GM20000 (cell line): ENCODE measurements at regions not wholly inside any gene's neighbourhood (a gene's known extent, or its start where the extent isn't known, plus 50 kb on each side); places are given as distances from the start of the nearest gene placed in this dataset.

Experiments used
- DNase-seq: peaks from one replicate; pipeline ENCODE4 v3.0.0; 2012; ENCODE audit warnings: low spot score
- CTCF ChIP-seq: IDR thresholded peaks from 2 replicates; pipeline ENCODE4 v1.5.1; 2012; ENCODE audit warnings: mild to moderate bottlenecking, control low read depth; ENCODE audit errors: extremely low read depth, missing control alignments

DNA sequence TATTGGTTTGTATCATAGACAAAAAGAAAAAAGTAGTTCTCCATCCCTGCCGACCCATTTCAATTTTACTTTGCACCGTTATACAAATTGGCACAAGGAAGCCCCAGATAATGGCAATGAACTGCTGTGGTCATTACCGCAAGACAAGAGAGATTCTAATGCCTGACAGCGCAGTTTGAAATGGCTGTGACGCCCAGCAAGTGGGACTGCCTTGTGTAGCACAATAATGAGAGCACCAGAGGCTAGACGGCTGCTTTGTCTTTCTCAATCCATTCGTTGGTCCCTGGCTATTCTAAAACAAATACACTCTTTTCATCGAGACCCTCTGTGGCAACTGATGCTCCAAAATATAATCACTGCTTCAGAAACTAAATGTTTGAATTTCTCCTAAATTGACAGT is 192.4 kb upstream of the NEIL3 start:
- no peak for DNase-seq
- no peak for TF ChIP-seq CTCF

DNA sequence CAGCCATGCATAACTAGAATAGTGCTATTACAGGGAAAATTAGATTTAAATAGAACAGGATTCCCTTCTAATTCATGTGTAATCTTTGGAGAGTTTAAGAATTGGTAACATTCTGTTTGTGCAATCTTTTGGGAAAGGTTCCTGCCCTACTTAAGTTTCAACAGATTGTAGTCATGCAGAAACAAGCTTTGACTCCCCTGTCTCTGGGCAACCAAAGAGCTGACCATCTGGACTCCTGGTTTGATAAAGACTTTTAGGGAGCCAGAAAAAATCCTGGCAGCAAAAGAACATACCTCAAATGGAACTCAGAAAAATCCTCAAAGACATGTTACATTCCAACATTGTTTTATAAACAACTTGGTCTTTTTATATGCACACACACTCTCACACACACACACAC is 191.1 kb upstream of the NEIL3 start:
- no peak for DNase-seq
- TF ChIP-seq CTCF = no peak

DNA sequence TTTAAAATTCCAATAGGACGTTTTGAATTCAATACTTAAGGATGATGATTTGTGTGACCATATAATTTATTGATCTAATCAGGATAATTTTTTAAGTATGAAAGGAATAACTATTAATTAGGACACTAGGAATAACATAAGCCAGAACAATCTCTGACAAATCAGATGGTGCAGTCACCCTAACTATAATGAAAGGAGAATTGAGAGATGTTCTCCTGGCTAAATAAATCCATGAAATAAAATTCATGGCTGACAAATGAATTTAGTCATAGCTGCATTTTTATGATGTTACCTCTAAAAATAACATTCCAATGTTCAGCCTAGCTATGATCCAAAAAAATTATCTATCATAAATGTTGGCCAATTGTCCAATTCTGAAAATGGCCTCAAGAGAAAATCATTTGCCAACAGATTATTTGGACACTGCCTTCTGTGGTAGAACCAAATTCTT is 190.6 kb upstream of the NEIL3 start:
- no peak for DNase-seq
- no peak for TF ChIP-seq CTCF

- TF ChIP-seq CTCF = no peak
- no peak for DNase-seq
These were observed 190.0 kb upstream of the NEIL3 start for GRCh38 chr4:177119691-177120090.

GRCh38 chr4:177123811-177124210 is 185.9 kb upstream of the NEIL3 start:
- no peak for DNase-seq
- no peak for TF ChIP-seq CTCF

GRCh38 chr4:177124349-177125064 is 185.2 kb upstream of the NEIL3 start:
- DNase-seq = no peak
- TF ChIP-seq CTCF = no peak

DNA sequence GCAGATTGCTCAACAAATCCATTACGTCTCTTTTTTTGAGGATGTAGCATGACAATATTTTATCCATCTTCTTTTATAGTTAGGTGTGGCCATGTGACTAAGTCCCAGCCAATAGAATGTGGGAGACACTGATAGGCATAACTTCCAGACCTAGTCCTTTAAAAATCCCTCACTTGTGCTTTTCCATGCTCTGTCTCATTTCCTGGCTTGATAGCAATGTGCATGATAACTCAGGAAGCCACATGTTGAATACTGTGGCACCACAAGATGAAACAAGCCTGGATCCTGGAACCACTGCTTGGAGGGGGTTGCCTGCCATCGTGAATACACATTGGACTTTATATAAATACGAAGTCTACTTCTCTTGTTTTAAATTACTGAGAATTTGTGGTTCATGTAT is 184.0 kb upstream of the NEIL3 start:
- DNase-seq = no peak
- TF ChIP-seq CTCF = no peak
